Ovary (tissue), 3 donors: ENCODE measurements at regions not wholly inside any gene's neighbourhood (a gene's known extent, or its start where the extent isn't known, plus 50 kb on each side); places are given as distances from the start of the nearest gene placed in this dataset.

Experiments used
- CTCF ChIP-seq, 3 donors: fragments of 450-650 bp in 2 of 3; fragments of 200-600 bp in 1 of 3; IDR thresholded peaks; one replicate each; pipeline versions ENCODE4 v1.5.1 to v1.8.0; 2016 to 2022; ENCODE audit warnings: antibody characterized with exemption in 3 of 3, mild to moderate bottlenecking in 1 of 3
- EP300 ChIP-seq: sonication (generic); formaldehyde crosslinking; IDR thresholded peaks from one replicate; pipeline ENCODE4 v1.6.1; 2017; ENCODE audit warnings: antibody characterized with exemption
- POLR2A ChIP-seq: fragments of 450-650 bp; IDR thresholded peaks from one replicate; pipeline ENCODE4 v1.6.1; 2017; ENCODE audit warnings: antibody characterized with exemption, mild to moderate bottlenecking, moderate library complexity
- donor health status: DM: no; HTN: no; CAD: no.

DNA sequence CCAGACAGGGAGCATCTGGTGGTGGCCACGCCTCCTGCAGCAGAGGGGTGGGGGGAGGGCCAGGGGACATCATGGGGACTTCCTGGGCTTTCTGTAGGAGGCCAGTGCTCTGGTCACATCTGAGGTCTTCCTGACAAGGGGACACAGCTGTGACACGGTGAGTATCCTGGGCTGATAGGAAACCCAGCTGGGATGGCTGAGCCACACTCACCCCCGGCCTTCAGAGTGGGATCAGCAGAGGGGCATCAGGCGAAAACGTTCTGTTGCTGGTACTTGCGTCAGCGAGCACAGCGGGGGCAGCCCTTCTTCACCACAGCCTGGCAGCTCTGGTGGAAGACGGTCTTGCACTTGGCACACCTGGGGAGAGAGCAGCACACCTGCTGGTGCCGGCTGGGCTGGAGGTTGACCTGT lies 122.9 kb upstream of the SMURF2 start:
- TF ChIP-seq POLR2A (no peak), CTCF (IDR thresholded peaks at IDR 0.05) (no peak), EP300 (no peak)
